Nephron (organoid): ENCODE measurements at regions not wholly inside any gene's neighbourhood (a gene's known extent, or its start where the extent isn't known, plus 50 kb on each side); places are given as distances from the start of the nearest gene placed in this dataset.

Experiments used
- H3K27ac Mint-ChIP-seq, 3 experiments: 2 replicates each; pipeline ENCODE4 v1.8.0; 2020; ENCODE audit warnings: mixed read lengths in 3 of 3, mild to moderate bottlenecking in 2 of 3, moderate library complexity in 1 of 3
- H3K27me3 Mint-ChIP-seq: 2 replicates; pipeline ENCODE4 v1.8.0; 2021; ENCODE audit warnings: low read depth, mild to moderate bottlenecking, moderate library complexity, mixed read lengths
- H3K36me3 Mint-ChIP-seq: 2 replicates; pipeline ENCODE4 v1.8.0; 2020; ENCODE audit warnings: low read depth, mixed read lengths
- H3K4me1 Mint-ChIP-seq: 2 replicates; pipeline ENCODE4 v1.8.0; 2020; ENCODE audit warnings: mixed read lengths
- H3K4me3 Mint-ChIP-seq, 3 experiments: 2 replicates each; pipeline ENCODE4 v1.8.0; 2020; ENCODE audit warnings: mild to moderate bottlenecking in 3 of 3, mixed read lengths in 3 of 3, moderate library complexity in 2 of 3
- H3K9me3 Mint-ChIP-seq: 2 replicates; pipeline ENCODE4 v1.8.0; 2020; ENCODE audit warnings: mixed read lengths
- TF ChIP-seq, protein P1 (sequence below), 3 experiments: fragments of 200-600 bp; sonication (generic); IDR thresholded peaks; one replicate each; pipeline ENCODE4 v1.5.0; 2021; ENCODE audit warnings: antibody characterized with exemption in 3 of 3; ENCODE audit not compliant: unreplicated experiment in 3 of 3

GRCh38 chr22:45092644-45093043, 71.1 kb upstream of the NUP50 start:
- H3K4me3 Mint-ChIP-seq = no peak overlapping the region
- peaks cover 39% of the 10 kb centered on the region for H3K27me3 Mint-ChIP-seq
- H3K4me1 Mint-ChIP-seq = peaks cover 5% of the 10 kb centered on the region
- TF ChIP-seq, protein P1, sequence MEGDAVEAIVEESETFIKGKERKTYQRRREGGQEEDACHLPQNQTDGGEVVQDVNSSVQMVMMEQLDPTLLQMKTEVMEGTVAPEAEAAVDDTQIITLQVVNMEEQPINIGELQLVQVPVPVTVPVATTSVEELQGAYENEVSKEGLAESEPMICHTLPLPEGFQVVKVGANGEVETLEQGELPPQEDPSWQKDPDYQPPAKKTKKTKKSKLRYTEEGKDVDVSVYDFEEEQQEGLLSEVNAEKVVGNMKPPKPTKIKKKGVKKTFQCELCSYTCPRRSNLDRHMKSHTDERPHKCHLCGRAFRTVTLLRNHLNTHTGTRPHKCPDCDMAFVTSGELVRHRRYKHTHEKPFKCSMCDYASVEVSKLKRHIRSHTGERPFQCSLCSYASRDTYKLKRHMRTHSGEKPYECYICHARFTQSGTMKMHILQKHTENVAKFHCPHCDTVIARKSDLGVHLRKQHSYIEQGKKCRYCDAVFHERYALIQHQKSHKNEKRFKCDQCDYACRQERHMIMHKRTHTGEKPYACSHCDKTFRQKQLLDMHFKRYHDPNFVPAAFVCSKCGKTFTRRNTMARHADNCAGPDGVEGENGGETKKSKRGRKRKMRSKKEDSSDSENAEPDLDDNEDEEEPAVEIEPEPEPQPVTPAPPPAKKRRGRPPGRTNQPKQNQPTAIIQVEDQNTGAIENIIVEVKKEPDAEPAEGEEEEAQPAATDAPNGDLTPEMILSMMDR (IDR thresholded peaks at IDR 0.05; ENCODE audit: unreplicated experiment in 3 of 3) = no peak
- H3K27ac Mint-ChIP-seq = no peak overlapping the region
- no peaks in the 10 kb centered on the region for H3K9me3 Mint-ChIP-seq
- no peaks in the 10 kb centered on the region for H3K36me3 Mint-ChIP-seq

- Mint-ChIP-seq H3K9me3 (no peaks in the 10 kb centered on the region), H3K4me1 (peaks cover 3% of the 10 kb centered on the region), H3K27ac (no peak overlapping the region), H3K36me3 (no peaks in the 10 kb centered on the region), H3K4me3 (no peak overlapping the region), H3K27me3 (peaks cover 45% of the 10 kb centered on the region)
- TF ChIP-seq, protein P1 (IDR thresholded peaks at IDR 0.05; ENCODE audit: unreplicated experiment in 3 of 3) = no peak
Observed at GRCh38 chr22:45093609-45094008, 70.1 kb upstream of the NUP50 start.

- H3K27ac Mint-ChIP-seq = no peak overlapping the region
- H3K4me1 Mint-ChIP-seq = no peaks in the 10 kb centered on the region
- TF ChIP-seq, protein P1 (IDR thresholded peaks at IDR 0.05; ENCODE audit: unreplicated experiment in 3 of 3) = no peak
- no peak overlapping the region for H3K4me3 Mint-ChIP-seq
- peaks cover 45% of the 10 kb centered on the region for H3K27me3 Mint-ChIP-seq
- no peaks in the 10 kb centered on the region for H3K9me3 Mint-ChIP-seq
- no peaks in the 10 kb centered on the region for H3K36me3 Mint-ChIP-seq
Observed at GRCh38 chr22:45094081-45094720, 69.5 kb upstream of the NUP50 start.

- H3K4me1 Mint-ChIP-seq = no peaks in the 10 kb centered on the region
- no peaks in the 10 kb centered on the region for H3K36me3 Mint-ChIP-seq
- TF ChIP-seq, protein P1 (IDR thresholded peaks at IDR 0.05; ENCODE audit: unreplicated experiment in 3 of 3) = no peak
- H3K4me3 Mint-ChIP-seq = no peak overlapping the region
- H3K9me3 Mint-ChIP-seq = no peaks in the 10 kb centered on the region
- no peak overlapping the region for H3K27ac Mint-ChIP-seq
- peaks cover 50% of the 10 kb centered on the region for H3K27me3 Mint-ChIP-seq
Observed at GRCh38 chr22:45094825-45095224, 68.9 kb upstream of the NUP50 start.

- Mint-ChIP-seq H3K36me3 (no peaks in the 10 kb centered on the region), H3K4me1 (no peaks in the 10 kb centered on the region), H3K9me3 (no peaks in the 10 kb centered on the region), H3K4me3 (no peak overlapping the region), H3K27ac (no peak overlapping the region), H3K27me3 (peaks cover 54% of the 10 kb centered on the region)
- TF ChIP-seq, protein P1 (IDR thresholded peaks at IDR 0.05; ENCODE audit: unreplicated experiment in 3 of 3) = peak; percentile 84 to 87 (median 86)
Observed at GRCh38 chr22:45096256-45096907, 67.3 kb upstream of the NUP50 start.

DNA sequence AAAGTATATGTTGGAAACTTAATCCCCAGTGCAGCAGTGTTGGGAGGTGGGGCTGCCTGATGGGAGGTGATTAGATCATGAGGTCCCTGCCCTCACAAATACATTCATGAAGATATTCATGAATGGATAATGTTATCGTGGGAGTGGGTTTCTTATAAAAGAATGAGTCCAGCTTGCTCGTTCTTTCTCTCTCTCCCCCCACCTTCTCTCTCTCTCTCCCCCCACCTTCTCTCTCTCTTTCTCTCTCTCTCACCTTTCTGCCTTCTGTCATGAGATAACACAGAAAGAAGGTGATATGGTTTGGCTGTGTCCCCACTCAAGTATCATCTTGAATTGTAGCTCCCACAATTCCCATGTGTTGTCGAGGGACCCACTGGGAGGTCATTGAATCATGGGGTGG, 66.7 kb upstream of the NUP50 start:
- H3K9me3 Mint-ChIP-seq = no peaks in the 10 kb centered on the region

More for the DNA sequence above, 66.7 kb upstream of the NUP50 start:
- H3K27me3 Mint-ChIP-seq = peaks cover 51% of the 10 kb centered on the region
- H3K27ac Mint-ChIP-seq = no peak overlapping the region
- H3K36me3 Mint-ChIP-seq = no peaks in the 10 kb centered on the region
- TF ChIP-seq, protein P1 (IDR thresholded peaks at IDR 0.05; ENCODE audit: unreplicated experiment in 3 of 3) = no peak
- no peaks in the 10 kb centered on the region for H3K4me1 Mint-ChIP-seq
- no peak overlapping the region for H3K4me3 Mint-ChIP-seq
